ENCODE measurements at regions not wholly inside any gene's neighbourhood (a gene's known extent, or its start where the extent isn't known, plus 50 kb on each side); places are given as distances from the start of the nearest gene placed in this dataset.
"Not testable (repeated sequence)": the region's sequence is repeated elsewhere in the genome, so short reads cannot be mapped to it uniquely, and the experiment has no call there.

DNA sequence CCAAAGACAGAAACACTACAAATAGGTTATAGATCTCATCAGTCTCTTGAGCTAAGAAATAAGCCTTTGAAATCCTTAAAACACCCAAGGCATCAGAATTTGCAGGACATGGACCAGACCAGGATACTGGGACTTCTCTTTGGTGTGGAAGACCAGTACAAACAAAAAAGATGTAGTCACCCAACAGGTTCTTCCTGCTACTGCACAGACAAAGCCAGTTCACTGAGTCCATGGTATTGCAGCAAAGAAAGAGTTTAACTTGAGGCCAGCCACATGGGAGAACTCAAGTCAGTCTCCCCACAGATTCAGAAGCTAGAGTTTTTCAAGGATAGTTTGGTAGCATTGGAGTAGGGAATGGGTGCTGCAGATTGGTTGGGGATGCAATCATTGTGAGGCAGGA lies 169.6 kb upstream of the NDUFV2 start:
- no peaks in the 10 kb centered on the region for H3K36me3 ChIP-seq (ENCODE audit: control insufficient read depth, insufficient read depth, low read length)

GRCh38 chr18:8933714-8934284 lies 168.7 kb upstream of the NDUFV2 start:
- Histone ChIP-seq H3K4me3 (ENCODE audit: insufficient read depth, low read depth, low read length) (no peak overlapping the region), H3K27me3 (ENCODE audit: control insufficient read depth, insufficient read depth, low read length, poor library complexity, severe bottlenecking) (no peaks in the 10 kb centered on the region), H3K36me3 (ENCODE audit: control insufficient read depth, insufficient read depth, low read length) (no peaks in the 10 kb centered on the region), H3K4me1 (ENCODE audit: control insufficient read depth, insufficient read depth, low read length) (no peaks in the 10 kb centered on the region), H3K27ac (ENCODE audit: insufficient read depth, low read depth, low read length, poor library complexity, severe bottlenecking) (no peak overlapping the region), H3K9me3 (ENCODE audit: control insufficient read depth, low read length) (no peaks in the 10 kb centered on the region)
- WGBS, 2 experiments, result 88 to 92% methylated on average over 1 of the region's 1 CpG

More for the DNA sequence above, 169.6 kb upstream of the NDUFV2 start:
- Histone ChIP-seq H3K9me3 (ENCODE audit: control insufficient read depth, low read length) (no peaks in the 10 kb centered on the region), H3K4me3 (ENCODE audit: insufficient read depth, low read depth, low read length) (no peak overlapping the region), H3K27ac (ENCODE audit: insufficient read depth, low read depth, low read length, poor library complexity, severe bottlenecking) (no peak overlapping the region), H3K4me1 (ENCODE audit: control insufficient read depth, insufficient read depth, low read length) (no peaks in the 10 kb centered on the region), H3K27me3 (ENCODE audit: control insufficient read depth, insufficient read depth, low read length, poor library complexity, severe bottlenecking) (no peaks in the 10 kb centered on the region)

- not testable (repeated sequence) for H3K27me3 ChIP-seq (ENCODE audit: control insufficient read depth, insufficient read depth, low read length, poor library complexity, severe bottlenecking); H3K4me1 ChIP-seq (ENCODE audit: control insufficient read depth, insufficient read depth, low read length); H3K9me3 ChIP-seq (ENCODE audit: control insufficient read depth, low read length); H3K27ac ChIP-seq (ENCODE audit: insufficient read depth, low read depth, low read length, poor library complexity, severe bottlenecking); H3K4me3 ChIP-seq (ENCODE audit: insufficient read depth, low read depth, low read length); H3K36me3 ChIP-seq (ENCODE audit: control insufficient read depth, insufficient read depth, low read length)
- 95 to 97% methylated on average over 23 to 24 of the region's 24 CpGs for WGBS, 2 experiments
Measured at GRCh38 chr18:8935346-8935745, 167.2 kb upstream of the NDUFV2 start.

GRCh38 chr18:8936619-8937018 lies 165.9 kb upstream of the NDUFV2 start:
- Histone ChIP-seq H3K27ac (ENCODE audit: insufficient read depth, low read depth, low read length, poor library complexity, severe bottlenecking) (no peak overlapping the region), H3K4me3 (ENCODE audit: insufficient read depth, low read depth, low read length) (no peak overlapping the region), H3K4me1 (ENCODE audit: control insufficient read depth, insufficient read depth, low read length) (no peaks in the 10 kb centered on the region), H3K36me3 (ENCODE audit: control insufficient read depth, insufficient read depth, low read length) (no peaks in the 10 kb centered on the region), H3K9me3 (ENCODE audit: control insufficient read depth, low read length) (no peaks in the 10 kb centered on the region), H3K27me3 (ENCODE audit: control insufficient read depth, insufficient read depth, low read length, poor library complexity, severe bottlenecking) (no peaks in the 10 kb centered on the region)
- 95 to 97% methylated on average over 3 of the region's 3 CpGs for WGBS, 2 experiments

DNA sequence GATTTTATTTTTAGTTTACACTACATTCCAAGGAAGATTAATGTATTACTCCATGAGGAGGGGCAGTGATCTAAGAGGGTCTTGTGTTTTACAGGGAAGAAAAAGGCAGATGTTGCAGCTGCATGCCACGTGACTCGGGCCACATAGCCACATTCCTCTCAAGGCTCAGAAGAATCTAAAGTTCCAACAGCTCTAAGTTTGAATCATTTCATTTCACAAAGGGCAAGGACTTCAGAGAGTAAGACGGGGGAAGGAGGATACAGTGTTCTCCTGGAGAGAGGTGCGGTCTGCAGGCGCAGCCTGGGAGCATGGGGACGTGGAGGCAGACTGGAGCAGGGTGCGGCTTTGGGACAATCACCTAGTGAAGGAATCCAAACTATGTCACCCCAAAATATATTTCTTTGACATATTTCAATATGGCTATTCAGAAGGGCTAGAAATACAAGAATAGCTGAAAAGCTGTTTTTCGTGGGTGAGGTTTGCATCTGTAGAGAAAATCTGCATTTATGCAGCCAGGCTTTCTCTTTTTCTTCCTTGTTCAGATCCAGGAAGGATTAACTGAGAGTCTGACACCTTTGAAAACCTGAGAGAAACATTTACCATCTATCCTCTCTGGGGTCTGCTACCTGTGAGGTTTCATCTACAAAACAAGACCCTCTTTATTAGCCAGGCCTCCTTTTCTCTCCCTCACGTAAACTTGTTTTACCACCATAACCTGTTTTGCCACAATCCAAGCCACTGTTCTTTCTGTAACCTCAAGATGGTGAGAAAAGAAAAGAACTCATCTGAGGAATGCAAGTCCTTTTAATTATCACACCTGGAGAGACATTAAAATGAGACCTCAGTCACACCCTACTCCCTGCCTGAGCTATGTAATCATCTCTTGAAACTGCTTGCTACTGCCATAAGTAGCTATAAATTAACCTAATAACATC lies 165.1 kb upstream of the NDUFV2 start:
- WGBS, 2 experiments, result 82 to 87% methylated on average over 9 of the region's 9 CpGs
- H3K4me3 ChIP-seq (ENCODE audit: insufficient read depth, low read depth, low read length), result no peak overlapping the region
- no peak overlapping the region for H3K27ac ChIP-seq (ENCODE audit: insufficient read depth, low read depth, low read length, poor library complexity, severe bottlenecking)
- no peaks in the 10 kb centered on the region for H3K36me3 ChIP-seq (ENCODE audit: control insufficient read depth, insufficient read depth, low read length)
- no peaks in the 10 kb centered on the region for H3K9me3 ChIP-seq (ENCODE audit: control insufficient read depth, low read length)
- H3K27me3 ChIP-seq (ENCODE audit: control insufficient read depth, insufficient read depth, low read length, poor library complexity, severe bottlenecking), result no peaks in the 10 kb centered on the region
- no peaks in the 10 kb centered on the region for H3K4me1 ChIP-seq (ENCODE audit: control insufficient read depth, insufficient read depth, low read length)

DNA sequence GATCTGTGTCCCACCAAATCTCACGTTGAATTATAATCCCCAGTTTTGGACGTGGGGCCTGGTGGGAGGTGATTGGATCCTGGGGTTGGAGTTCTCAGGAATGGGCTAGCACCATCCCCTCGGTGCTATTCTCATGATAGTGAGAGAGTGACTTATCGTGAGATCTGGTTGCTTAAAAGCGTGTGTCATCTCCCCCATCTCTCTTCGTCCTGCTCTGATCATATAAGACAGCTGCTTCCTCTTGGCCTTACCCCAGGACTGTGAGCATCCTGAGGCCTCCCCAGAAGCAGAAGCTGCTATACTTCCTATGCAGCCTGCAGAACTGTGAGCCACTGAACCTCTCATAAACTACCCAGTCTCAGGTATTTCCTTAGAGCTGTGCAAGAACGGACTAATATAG lies 163.7 kb upstream of the NDUFV2 start:
- Histone ChIP-seq H3K4me3 (ENCODE audit: insufficient read depth, low read depth, low read length) (no peak overlapping the region), H3K27ac (ENCODE audit: insufficient read depth, low read depth, low read length, poor library complexity, severe bottlenecking) (no peak overlapping the region), H3K9me3 (ENCODE audit: control insufficient read depth, low read length) (no peaks in the 10 kb centered on the region), H3K27me3 (ENCODE audit: control insufficient read depth, insufficient read depth, low read length, poor library complexity, severe bottlenecking) (no peaks in the 10 kb centered on the region), H3K4me1 (ENCODE audit: control insufficient read depth, insufficient read depth, low read length) (peaks cover 5% of the 10 kb centered on the region), H3K36me3 (ENCODE audit: control insufficient read depth, insufficient read depth, low read length) (no peaks in the 10 kb centered on the region)
- 93 to 95% methylated on average over 7 of the region's 7 CpGs for WGBS, 2 experiments

GRCh38 chr18:8942021-8942908 lies 160.2 kb upstream of the NDUFV2 start:
- WGBS, 2 experiments, result 25 to 28% methylated on average over 6 of the region's 6 CpGs
- Histone ChIP-seq H3K4me3 (ENCODE audit: insufficient read depth, low read depth, low read length) (no peak overlapping the region), H3K9me3 (ENCODE audit: control insufficient read depth, low read length) (no peaks in the 10 kb centered on the region), H3K27ac (ENCODE audit: insufficient read depth, low read depth, low read length, poor library complexity, severe bottlenecking) (no peak overlapping the region), H3K27me3 (ENCODE audit: control insufficient read depth, insufficient read depth, low read length, poor library complexity, severe bottlenecking) (no peaks in the 10 kb centered on the region), H3K4me1 (ENCODE audit: control insufficient read depth, insufficient read depth, low read length) (peaks cover 5% of the 10 kb centered on the region), H3K36me3 (ENCODE audit: control insufficient read depth, insufficient read depth, low read length) (no peaks in the 10 kb centered on the region)

DNA sequence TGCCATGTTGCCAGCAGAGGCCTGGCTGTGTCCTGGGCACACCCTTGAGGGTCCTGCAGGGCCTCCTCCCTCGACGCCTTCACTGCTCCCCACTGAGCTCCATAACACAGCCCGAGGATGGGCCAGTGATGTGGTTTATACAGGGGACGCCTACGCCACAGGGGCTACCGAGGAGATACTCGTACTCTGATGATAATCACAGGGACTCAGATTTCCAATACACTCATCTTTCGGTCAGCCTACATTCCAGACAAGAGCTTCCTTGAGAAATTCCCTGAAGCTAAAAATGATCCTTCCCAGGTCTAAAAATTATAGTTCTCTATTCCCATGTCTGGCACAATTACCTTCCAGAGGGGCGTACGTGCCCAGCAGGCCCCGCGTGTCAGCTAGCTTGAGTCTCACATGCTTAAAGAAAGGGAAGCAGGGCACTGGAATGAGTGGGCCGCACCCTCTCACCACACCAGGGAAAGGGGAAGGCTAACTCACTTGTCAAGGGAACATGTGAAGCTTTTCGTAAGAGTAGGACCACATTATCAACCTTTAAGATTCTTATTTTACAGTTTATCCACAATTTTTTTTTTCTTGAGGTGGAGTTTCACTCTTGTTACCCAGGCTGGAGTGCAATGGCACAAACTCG lies 159.5 kb upstream of the NDUFV2 start:
- Histone ChIP-seq H3K4me1 (ENCODE audit: control insufficient read depth, insufficient read depth, low read length) (peaks cover 5% of the 10 kb centered on the region), H3K27ac (ENCODE audit: insufficient read depth, low read depth, low read length, poor library complexity, severe bottlenecking) (no peak overlapping the region), H3K4me3 (ENCODE audit: insufficient read depth, low read depth, low read length) (no peak overlapping the region), H3K27me3 (ENCODE audit: control insufficient read depth, insufficient read depth, low read length, poor library complexity, severe bottlenecking) (no peaks in the 10 kb centered on the region), H3K9me3 (ENCODE audit: control insufficient read depth, low read length) (no peaks in the 10 kb centered on the region), H3K36me3 (ENCODE audit: control insufficient read depth, insufficient read depth, low read length) (no peaks in the 10 kb centered on the region)
- 68 to 74% methylated on average over 15 of the region's 15 CpGs for WGBS, 2 experiments

DNA sequence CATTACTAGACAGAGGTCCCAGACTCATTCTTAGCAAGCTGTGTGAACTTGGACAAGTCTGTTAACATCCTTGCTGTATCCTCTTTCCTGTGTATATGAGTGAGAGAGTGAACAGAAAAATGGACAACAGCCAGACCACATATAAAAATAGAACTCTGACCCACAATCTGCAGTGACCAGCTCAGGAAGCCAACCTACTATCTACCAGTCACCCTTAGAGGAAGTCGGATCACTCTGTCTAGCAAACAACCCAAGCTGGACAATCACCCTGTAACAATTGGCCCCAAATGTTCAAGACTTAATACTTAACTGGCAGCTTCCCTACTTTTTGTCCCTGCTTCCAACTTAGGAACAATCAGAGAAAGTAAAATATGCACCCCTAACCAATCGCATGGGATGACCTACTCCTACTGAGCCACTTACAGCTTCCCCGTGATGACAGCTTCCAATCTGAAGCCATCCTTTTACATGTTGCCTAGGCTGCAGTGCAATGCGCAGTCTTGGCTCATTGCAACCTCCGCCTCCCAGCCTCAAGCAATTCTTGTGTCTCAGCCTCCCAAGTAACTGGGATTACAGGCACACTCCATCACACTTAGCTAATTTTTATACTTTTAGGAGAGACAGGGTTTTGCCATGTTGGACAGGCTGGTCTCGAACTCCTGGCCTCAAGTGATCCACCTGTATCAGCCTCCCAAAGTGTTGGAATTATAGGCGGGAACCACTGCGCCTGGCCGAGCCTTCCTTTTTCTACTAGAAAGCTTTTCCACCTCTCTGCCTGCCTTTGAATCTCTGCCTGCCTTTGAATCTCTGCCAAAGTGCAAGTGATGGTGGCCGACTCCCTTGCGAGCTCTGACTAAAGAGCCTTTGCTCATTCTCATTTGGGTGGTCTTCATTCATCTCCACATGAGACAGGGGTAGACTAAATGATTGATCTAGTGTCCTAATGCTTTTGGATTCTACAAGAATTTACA lies 158.3 kb upstream of the NDUFV2 start:
- Histone ChIP-seq H3K4me1 (ENCODE audit: control insufficient read depth, insufficient read depth, low read length) (peaks cover 10% of the 10 kb centered on the region), H3K4me3 (ENCODE audit: insufficient read depth, low read depth, low read length) (no peak overlapping the region), H3K9me3 (ENCODE audit: control insufficient read depth, low read length) (no peaks in the 10 kb centered on the region), H3K36me3 (ENCODE audit: control insufficient read depth, insufficient read depth, low read length) (no peaks in the 10 kb centered on the region), H3K27me3 (ENCODE audit: control insufficient read depth, insufficient read depth, low read length, poor library complexity, severe bottlenecking) (no peaks in the 10 kb centered on the region), H3K27ac (ENCODE audit: insufficient read depth, low read depth, low read length, poor library complexity, severe bottlenecking) (no peak overlapping the region)
- 91% methylated on average over 11 of the region's 11 CpGs for WGBS, 2 experiments

Measured in ectodermal cell (in vitro differentiated cells).